ENCODE measurements at regions not wholly inside any gene's neighbourhood (a gene's known extent, or its start where the extent isn't known, plus 50 kb on each side); places are given as distances from the start of the nearest gene placed in this dataset.

- Histone ChIP-seq H3K27ac (ENCODE audit: low read depth in 1 of 2, low read length in 2 of 2) (no peak overlapping the region), H3K27me3 (ENCODE audit: control insufficient read depth in 1 of 2, insufficient read depth in 2 of 2, low read length in 2 of 2) (no peaks in the 10 kb centered on the region), H3K9me3 (ENCODE audit: control insufficient read depth in 1 of 2, insufficient read depth in 1 of 2, low read length in 2 of 2) (peaks cover 0 to 5% of the 10 kb centered on the region in 2 experiments), H3K4me3 (ENCODE audit: low read length) (no peak overlapping the region), H3K36me3 (ENCODE audit: insufficient read depth, low read length) (no peaks in the 10 kb centered on the region), H3K4me1 (ENCODE audit: insufficient read depth, low read length) (no peaks in the 10 kb centered on the region)
- ATAC-seq (ENCODE audit: poor library complexity) = no peak
- no peak for TF ChIP-seq CTCF (IDR thresholded peaks at IDR 0.05)
- Mint-ChIP-seq H3K4me3 (no peak overlapping the region), H3K36me3 (ENCODE audit: low read depth) (no peaks in the 10 kb centered on the region), H3K4me1 (ENCODE audit: low read depth) (no peaks in the 10 kb centered on the region), H3K9me3 (no peaks in the 10 kb centered on the region), H3K27ac (no peak overlapping the region), H3K27me3 (no peaks in the 10 kb centered on the region)
- no peak for DNase-seq
- intact Hi-C loops (cut with DNase I, micrococcal nuclease) = no loop called here
- ChIA-PET CTCF (no interaction called here), POLR2A (no interaction called here)
Observed at GRCh38 chr3:152785051-152785450, 49.9 kb upstream of the P2RY1 start.

All from CD4-positive, alpha-beta T cell (primary cell).